Osteoblast (primary cell): ENCODE measurements at regions not wholly inside any gene's neighbourhood (a gene's known extent, or its start where the extent isn't known, plus 50 kb on each side); places are given as distances from the start of the nearest gene placed in this dataset.

Experiments used
- DNase-seq: peaks from one replicate; pipeline ENCODE4 v3.0.0; 2011; ENCODE audit warnings: low spot score, mixed read lengths; ENCODE audit not compliant: insufficient read length; ENCODE audit errors: missing footprints
- H2AFZ ChIP-seq: 2 replicates; pipeline ENCODE4 v1.6.0; 2011; ENCODE audit warnings: mild to moderate bottlenecking, low read length
- H3K27ac ChIP-seq: 2 replicates; pipeline ENCODE4 v1.5.1; 2011; ENCODE audit warnings: mild to moderate bottlenecking, low read depth, low read length, moderate library complexity
- H3K27me3 ChIP-seq: 2 replicates; pipeline ENCODE4 v1.6.0; 2012; ENCODE audit warnings: mild to moderate bottlenecking, control low read depth, inconsistent platforms, low read length, moderate library complexity; ENCODE audit not compliant: insufficient read depth
- H3K36me3 ChIP-seq: 2 replicates; pipeline ENCODE4 v1.5.1; 2011; ENCODE audit warnings: mild to moderate bottlenecking, low read length, control low read depth, moderate library complexity; ENCODE audit not compliant: insufficient read depth
- H3K4me1 ChIP-seq: 2 replicates; pipeline ENCODE4 v1.5.1; 2011; ENCODE audit warnings: mild to moderate bottlenecking, low read length, control low read depth, moderate library complexity; ENCODE audit not compliant: insufficient read depth
- H3K4me2 ChIP-seq: 2 replicates; pipeline ENCODE4 v1.6.0; 2011; ENCODE audit warnings: mild to moderate bottlenecking, low read length; ENCODE audit not compliant: insufficient read depth
- H3K4me3 ChIP-seq: fragments of 200-600 bp; sonication (generic); 3 replicates; pipeline ENCODE4 v1.5.1; 2012; ENCODE audit warnings: mild to moderate bottlenecking, low read length, inconsistent platforms; ENCODE audit not compliant: insufficient read depth
- H3K79me2 ChIP-seq: 2 replicates; pipeline ENCODE4 v1.6.0; 2012; ENCODE audit warnings: mild to moderate bottlenecking, low read length, control low read depth, inconsistent platforms; ENCODE audit not compliant: insufficient read depth
- H3K9me3 ChIP-seq: 2 replicates; pipeline ENCODE4 v1.5.1; 2011; ENCODE audit warnings: low read depth, low read length, control low read depth
- H4K20me1 ChIP-seq: 2 replicates; pipeline ENCODE4 v1.6.0; 2012; ENCODE audit warnings: mild to moderate bottlenecking, low read length, control low read depth; ENCODE audit not compliant: insufficient read depth
- CTCF ChIP-seq: IDR thresholded peaks from 2 replicates; pipeline ENCODE4 v1.5.1; 2011; ENCODE audit warnings: mild to moderate bottlenecking, low read depth, low read length, moderate library complexity; ENCODE audit errors: extremely low read depth

- H3K4me2 ChIP-seq: no peak overlapping the region
- H4K20me1 ChIP-seq: no peaks in the 10 kb centered on the region
- H3K9me3 ChIP-seq: no peaks in the 10 kb centered on the region
- H3K27me3 ChIP-seq: no peaks in the 10 kb centered on the region
- no peak for TF ChIP-seq CTCF
- H3K36me3 ChIP-seq: no peaks in the 10 kb centered on the region
- DNase-seq: no peak
- no peaks in the 10 kb centered on the region for H3K79me2 ChIP-seq
- no peak overlapping the region for H2AFZ ChIP-seq
- H3K4me3 ChIP-seq: no peak overlapping the region
- no peak overlapping the region for H3K27ac ChIP-seq
- peaks cover 15% of the 10 kb centered on the region for H3K4me1 ChIP-seq
These were observed 586.1 kb upstream of the DPPA4 start for GRCh38 chr3:109923431-109923830.

- TF ChIP-seq CTCF: no peak
- Histone ChIP-seq H3K36me3 (no peaks in the 10 kb centered on the region), H3K27me3 (no peaks in the 10 kb centered on the region), H3K4me2 (no peak overlapping the region), H3K9me3 (no peaks in the 10 kb centered on the region), H2AFZ (no peak overlapping the region), H3K4me3 (no peak overlapping the region), H3K4me1 (peaks cover 15% of the 10 kb centered on the region), H3K27ac (no peak overlapping the region), H4K20me1 (no peaks in the 10 kb centered on the region), H3K79me2 (no peaks in the 10 kb centered on the region)
- DNase-seq: no peak
These were observed 586.9 kb upstream of the DPPA4 start for GRCh38 chr3:109924196-109924595.

GRCh38 chr3:109926376-109926775, 589.0 kb upstream of the DPPA4 start:
- Histone ChIP-seq H2AFZ (no peak overlapping the region), H4K20me1 (no peaks in the 10 kb centered on the region), H3K4me2 (no peak overlapping the region), H3K4me3 (no peak overlapping the region), H3K27ac (peak overlapping the region; percentile 81), H3K36me3 (no peaks in the 10 kb centered on the region), H3K27me3 (no peaks in the 10 kb centered on the region), H3K9me3 (no peaks in the 10 kb centered on the region), H3K79me2 (no peaks in the 10 kb centered on the region), H3K4me1 (peaks cover 18% of the 10 kb centered on the region)
- DNase-seq: peak; percentile 18
- TF ChIP-seq CTCF: no peak

- peak; percentile 85 for DNase-seq
These were observed 589.8 kb upstream of the DPPA4 start for GRCh38 chr3:109927161-109927560.

More at GRCh38 chr3:109927161-109927560, 589.8 kb upstream of the DPPA4 start:
- Histone ChIP-seq H3K9me3 (no peaks in the 10 kb centered on the region), H3K4me3 (no peak overlapping the region), H4K20me1 (no peaks in the 10 kb centered on the region), H2AFZ (no peak overlapping the region), H3K27ac (peak overlapping the region; percentile 83), H3K36me3 (no peaks in the 10 kb centered on the region), H3K79me2 (no peaks in the 10 kb centered on the region), H3K4me1 (peaks cover 18% of the 10 kb centered on the region), H3K4me2 (no peak overlapping the region), H3K27me3 (no peaks in the 10 kb centered on the region)
- no peak for TF ChIP-seq CTCF
